Endothelial cell of umbilical vein (primary cell): ENCODE measurements at regions not wholly inside any gene's neighbourhood (a gene's known extent, or its start where the extent isn't known, plus 50 kb on each side); places are given as distances from the start of the nearest gene placed in this dataset.

Source experiments
- BruUV-seq: library from RNA; stranded (reverse); fragments of 400-500 nt; replicated peaks from 2 replicates; lab custom pipeline; 2021; lab: Mats Ljungman, UMichigan
- CTCF ChIA-PET: fragments of 300-600, 350-600 bp; sonication (Branson Sonifier 250); formaldehyde crosslinking; loops from one replicate; lab custom pipeline; 2021; ENCODE audit warnings: antibody characterized with exemption, inconsistent platforms; lab: Charles Lee
- POLR2A ChIA-PET: fragments of 300-600, 350-600 bp; sonication (Branson Sonifier 250); formaldehyde crosslinking; loops from one replicate; lab custom pipeline; 2021; ENCODE audit warnings: antibody characterized with exemption, inconsistent platforms; lab: Charles Lee
- DNase-seq: peaks from one replicate; pipeline ENCODE4 v3.0.0-alpha.2; 2011; ENCODE audit warnings: low read depth, low spot score
- FAIRE-seq: peaks from 2 replicates; lab custom pipeline; 2011; peaks lifted over from hg19 to GRCh38; lab: Jason Lieb, UNC
- H2AFZ ChIP-seq: 2 replicates; pipeline ENCODE4 v1.6.0; 2012; ENCODE audit warnings: low read depth, low read length, control low read depth, inconsistent platforms
- H3K27ac ChIP-seq: 2 replicates; pipeline ENCODE4 v1.5.1; 2011; ENCODE audit warnings: low read depth, mild to moderate bottlenecking, control low read depth, low read length, moderate library complexity; ENCODE audit not compliant: insufficient read depth
- H3K27me3 ChIP-seq, 2 experiments: 2 replicates each; pipeline versions ENCODE4 v1.6.0 to v1.6.1; 2011; ENCODE audit warnings: low read length in 2 of 2, mixed read lengths in 1 of 2; ENCODE audit not compliant: control insufficient read depth in 2 of 2, insufficient read depth in 2 of 2
- H3K36me3 ChIP-seq, 2 experiments: 2 replicates in 1 of 2; 3 replicates in 1 of 2; pipeline ENCODE4 v1.5.1; 2011; ENCODE audit warnings: low read length in 2 of 2, mild to moderate bottlenecking in 1 of 2, moderate library complexity in 1 of 2; ENCODE audit not compliant: control insufficient read depth in 2 of 2, insufficient read depth in 2 of 2; ENCODE audit errors: extremely low read depth in 1 of 2
- H3K4me1 ChIP-seq: 3 replicates; pipeline ENCODE4 v1.5.1; 2011; ENCODE audit warnings: mild to moderate bottlenecking, low read length; ENCODE audit not compliant: control insufficient read depth, insufficient read depth; ENCODE audit errors: extremely low read depth
- H3K4me2 ChIP-seq: 2 replicates; pipeline ENCODE4 v1.6.1; 2011; ENCODE audit warnings: low read length, control low read depth, mixed read lengths; ENCODE audit not compliant: insufficient read depth
- H3K4me3 ChIP-seq, 3 experiments: fragments of 200-600 bp in 1 of 3; sonication (generic), shearing (Covaris generic) in 1 of 3; replicated peaks in 1 of 3; 2 replicates each; pipeline ENCODE4 v1.5.1; 2011 to 2016; ENCODE audit warnings: control low read depth in 3 of 3, low read length in 3 of 3, mild to moderate bottlenecking in 2 of 3, inconsistent platforms in 1 of 3, low read depth in 1 of 3, moderate library complexity in 1 of 3; ENCODE audit not compliant: insufficient read depth in 1 of 3
- H3K79me2 ChIP-seq: 2 replicates; pipeline ENCODE4 v1.6.0; 2012; ENCODE audit warnings: low read length, inconsistent platforms; ENCODE audit not compliant: control insufficient read depth, insufficient read depth
- H3K9ac ChIP-seq: replicated peaks from 2 replicates; pipeline ENCODE3; 2011; ENCODE audit warnings: low read length, control low read depth; ENCODE audit not compliant: insufficient read depth; ENCODE audit errors: extremely low read depth
- H3K9me1 ChIP-seq: replicated peaks from 3 replicates; pipeline ENCODE4 v1.6.0; 2011; ENCODE audit warnings: mild to moderate bottlenecking, low read length; ENCODE audit not compliant: control insufficient read depth, insufficient read depth; ENCODE audit errors: extremely low read depth
- H3K9me3 ChIP-seq: replicated peaks from 2 replicates; pipeline ENCODE4 v1.5.1; 2012; ENCODE audit warnings: low read length, inconsistent platforms; ENCODE audit not compliant: control insufficient read depth, insufficient read depth
- H4K20me1 ChIP-seq: replicated peaks from 2 replicates; pipeline ENCODE3; 2011; ENCODE audit warnings: mild to moderate bottlenecking, low read length; ENCODE audit not compliant: control insufficient read depth, insufficient read depth; ENCODE audit errors: extremely low read depth
- CTCF ChIP-seq, 2 donors: IDR thresholded peaks; 1 replicate in 1 of 2; 2 replicates in 1 of 2; pipeline ENCODE4 v1.5.1; 2011; ENCODE audit warnings: low read length in 2 of 2, mild to moderate bottlenecking in 2 of 2, moderate library complexity in 2 of 2, control low read depth in 1 of 2, inconsistent platforms in 1 of 2, low read depth in 1 of 2; ENCODE audit not compliant: insufficient read depth in 1 of 2; ENCODE audit errors: extremely low read depth in 1 of 2
- EZH2 ChIP-seq: IDR thresholded peaks from 2 replicates; pipeline ENCODE4 v1.6.1; 2012; ENCODE audit warnings: borderline replicate concordance, low read depth, mild to moderate bottlenecking, moderate library complexity, low read length, inconsistent platforms; ENCODE audit not compliant: severe bottlenecking
- FOS ChIP-seq: IDR thresholded peaks from 2 replicates; pipeline ENCODE4 v1.6.1; 2011; ENCODE audit warnings: mild to moderate bottlenecking, low read length, moderate library complexity, borderline replicate concordance; ENCODE audit not compliant: insufficient read depth
- GATA2 ChIP-seq: IDR thresholded peaks from 2 replicates; pipeline ENCODE4 v1.7.0; 2011; ENCODE audit warnings: low read depth, mild to moderate bottlenecking, moderate library complexity, mixed read lengths, low read length; ENCODE audit not compliant: insufficient read length, insufficient read depth
- JUN ChIP-seq: IDR thresholded peaks from 2 replicates; pipeline ENCODE4 v1.6.1; 2011; ENCODE audit warnings: borderline replicate concordance, low read depth; ENCODE audit not compliant: insufficient read length, insufficient read depth
- MAX ChIP-seq: IDR thresholded peaks from 2 replicates; pipeline ENCODE4 v1.6.1; 2011; ENCODE audit not compliant: insufficient read depth, insufficient read length
- MYC ChIP-seq: IDR thresholded peaks from one replicate; pipeline ENCODE4 v1.6.1; 2011; ENCODE audit warnings: mild to moderate bottlenecking, low read depth, low read length
- POLR2A ChIP-seq: IDR thresholded peaks from 2 replicates; pipeline ENCODE4 v1.6.1; 2012; ENCODE audit warnings: low read depth, mild to moderate bottlenecking, control low read depth, low read length
- POLR2AphosphoS5 ChIP-seq: IDR thresholded peaks from 2 replicates; pipeline ENCODE4 v1.6.1; 2012; ENCODE audit warnings: low read depth, mild to moderate bottlenecking, control low read depth, low read length, moderate library complexity; ENCODE audit not compliant: insufficient read depth
- dilution Hi-C: fragments of 300-500 bp; cut with MboI; formaldehyde crosslinking; loops from one replicate; pipeline ENCODE4 v1.15.0; 2019; ENCODE audit warnings: low sequenced_read_pairs; ENCODE audit not compliant: extremely low pct_ligation_motif_present
- intact Hi-C: fragments of 100-400 bp; cut with micrococcal nuclease; formaldehyde crosslinking; loops from one replicate; pipeline ENCODE4 v1.10.0; 2022

- no peak overlapping the region for H3K27ac ChIP-seq
- intact Hi-C loops = no loop called here
Observed at GRCh38 chr1:43044572-43045361, 86.1 kb upstream of the SLC2A1 start.

More at GRCh38 chr1:43044572-43045361, 86.1 kb upstream of the SLC2A1 start:
- DNase-seq = no peak
- H3K27me3 ChIP-seq = peaks cover 0 to 15% of the 10 kb centered on the region in 2 experiments
- dilution Hi-C loops = no loop called here
- CTCF ChIA-PET = interaction anchor here (0.7 to 2.2 kb wide), 4 partner anchors 8 to 132 kb away, joined by 3 to 8 read pairs (median 4); no protein-coding TSS in a partner anchor
- POLR2A ChIA-PET = no interaction called here
- H3K79me2 ChIP-seq = no peaks in the 10 kb centered on the region
- no peak overlapping the region for H2AFZ ChIP-seq
- no peaks in the 10 kb centered on the region for H3K4me1 ChIP-seq
- no peak for TF ChIP-seq GATA2
- TF ChIP-seq POLR2A = no peak
- TF ChIP-seq POLR2AphosphoS5 = no peak
- TF ChIP-seq FOS = no peak
- TF ChIP-seq CTCF (IDR thresholded peaks at IDR 0.05; ENCODE audit: extremely low read depth in 1 of 2, insufficient read depth in 1 of 2, low read depth in 1 of 2, low read length in 2 of 2) = no peak
- no peak for TF ChIP-seq JUN
- no peak for TF ChIP-seq MAX
- TF ChIP-seq MYC = no peak
- TF ChIP-seq EZH2 = no peak
- no TSS peak for BruUV-seq
- H3K9me3 ChIP-seq = no peaks in the 10 kb centered on the region
- no peaks in the 10 kb centered on the region for H3K9me1 ChIP-seq
- H4K20me1 ChIP-seq = no peaks in the 10 kb centered on the region
- no peak overlapping the region for H3K4me3 ChIP-seq
- FAIRE-seq = no peak
- H3K36me3 ChIP-seq = no peaks in the 10 kb centered on the region
- no peak overlapping the region for H3K9ac ChIP-seq
- H3K4me2 ChIP-seq = no peak overlapping the region
